AG09319 (cell line): ENCODE measurements at regions not wholly inside any gene's neighbourhood (a gene's known extent, or its start where the extent isn't known, plus 50 kb on each side); places are given as distances from the start of the nearest gene placed in this dataset.
A peak's percentile ranks its signal among the peaks of the same experiment; 100 is the strongest.

Experiments
- DNase-seq: peaks from one replicate; pipeline ENCODE4 v3.0.0-alpha.2; 2010; ENCODE audit warnings: low read depth; ENCODE audit errors: extremely low read depth
- CTCF ChIP-seq: IDR thresholded peaks from 2 replicates; pipeline ENCODE4 v1.5.1; 2011; ENCODE audit warnings: low read depth, mild to moderate bottlenecking, inconsistent platforms, low read length, moderate library complexity

- no peak for TF ChIP-seq CTCF
- peak; percentile 23 for DNase-seq
Measured at GRCh38 chr1:81407000-81407821, 393.5 kb upstream of the ADGRL2 start.

- TF ChIP-seq CTCF = no peak
- no peak for DNase-seq
Measured at GRCh38 chr1:81406292-81406999, 394.3 kb upstream of the ADGRL2 start.

GRCh38 chr1:81398041-81398440 is 402.7 kb upstream of the ADGRL2 start:
- DNase-seq = no peak
- TF ChIP-seq CTCF = no peak

- DNase-seq = no peak
- no peak for TF ChIP-seq CTCF
Measured at GRCh38 chr1:81392526-81393226, 408.1 kb upstream of the ADGRL2 start.

- no peak for DNase-seq
- no peak for TF ChIP-seq CTCF
Measured at GRCh38 chr1:81391125-81391828, 409.5 kb upstream of the ADGRL2 start.

- no peak for TF ChIP-seq CTCF
- DNase-seq = no peak
Measured at GRCh38 chr1:81388435-81388834, 412.3 kb upstream of the ADGRL2 start.
